ENCODE measurements at regions not wholly inside any gene's neighbourhood (a gene's known extent, or its start where the extent isn't known, plus 50 kb on each side); places are given as distances from the start of the nearest gene placed in this dataset.

GRCh38 chr4:147340591-147341120 is 140.2 kb upstream of the EDNRA start:
- no peak for DNase-seq (ENCODE audit: low spot score)
- no peak for TF ChIP-seq CTCF (IDR thresholded peaks at IDR 0.05; ENCODE audit: extremely low read depth, missing control alignments)

GRCh38 chr4:147343692-147344091 is 137.2 kb upstream of the EDNRA start:
- TF ChIP-seq CTCF (IDR thresholded peaks at IDR 0.05; ENCODE audit: extremely low read depth, missing control alignments): no peak
- no peak for DNase-seq (ENCODE audit: low spot score)

GRCh38 chr4:147345662-147346061 is 135.2 kb upstream of the EDNRA start:
- DNase-seq (ENCODE audit: low spot score): no peak
- TF ChIP-seq CTCF (IDR thresholded peaks at IDR 0.05; ENCODE audit: extremely low read depth, missing control alignments): no peak

- no peak for TF ChIP-seq CTCF (IDR thresholded peaks at IDR 0.05; ENCODE audit: extremely low read depth, missing control alignments)
- DNase-seq (ENCODE audit: low spot score): no peak
These were observed 133.7 kb upstream of the EDNRA start for GRCh38 chr4:147347217-147347616.

GRCh38 chr4:147349193-147349592 is 131.7 kb upstream of the EDNRA start:
- DNase-seq (ENCODE audit: low spot score): no peak
- no peak for TF ChIP-seq CTCF (IDR thresholded peaks at IDR 0.05; ENCODE audit: extremely low read depth, missing control alignments)

GRCh38 chr4:147351083-147351787 is 129.7 kb upstream of the EDNRA start:
- TF ChIP-seq CTCF (IDR thresholded peaks at IDR 0.05; ENCODE audit: extremely low read depth, missing control alignments): no peak
- no peak for DNase-seq (ENCODE audit: low spot score)

- TF ChIP-seq CTCF (IDR thresholded peaks at IDR 0.05; ENCODE audit: extremely low read depth, missing control alignments): no peak
- DNase-seq (ENCODE audit: low spot score): no peak
These were observed 126.7 kb upstream of the EDNRA start for GRCh38 chr4:147354237-147354636.

Data from GM20000 (cell line).